GM10266 (cell line): ENCODE measurements at regions not wholly inside any gene's neighbourhood (a gene's known extent, or its start where the extent isn't known, plus 50 kb on each side); places are given as distances from the start of the nearest gene placed in this dataset.

Experiments
- DNase-seq: peaks from one replicate; pipeline ENCODE4 v3.0.0; 2012; ENCODE audit errors: extremely low spot score
- TF ChIP-seq, protein P1 (sequence below): IDR thresholded peaks from 2 replicates; pipeline ENCODE4 v1.5.1; 2012; ENCODE audit warnings: mild to moderate bottlenecking, low read depth; ENCODE audit not compliant: control insufficient read depth, insufficient read depth; ENCODE audit errors: missing control alignments

DNA sequence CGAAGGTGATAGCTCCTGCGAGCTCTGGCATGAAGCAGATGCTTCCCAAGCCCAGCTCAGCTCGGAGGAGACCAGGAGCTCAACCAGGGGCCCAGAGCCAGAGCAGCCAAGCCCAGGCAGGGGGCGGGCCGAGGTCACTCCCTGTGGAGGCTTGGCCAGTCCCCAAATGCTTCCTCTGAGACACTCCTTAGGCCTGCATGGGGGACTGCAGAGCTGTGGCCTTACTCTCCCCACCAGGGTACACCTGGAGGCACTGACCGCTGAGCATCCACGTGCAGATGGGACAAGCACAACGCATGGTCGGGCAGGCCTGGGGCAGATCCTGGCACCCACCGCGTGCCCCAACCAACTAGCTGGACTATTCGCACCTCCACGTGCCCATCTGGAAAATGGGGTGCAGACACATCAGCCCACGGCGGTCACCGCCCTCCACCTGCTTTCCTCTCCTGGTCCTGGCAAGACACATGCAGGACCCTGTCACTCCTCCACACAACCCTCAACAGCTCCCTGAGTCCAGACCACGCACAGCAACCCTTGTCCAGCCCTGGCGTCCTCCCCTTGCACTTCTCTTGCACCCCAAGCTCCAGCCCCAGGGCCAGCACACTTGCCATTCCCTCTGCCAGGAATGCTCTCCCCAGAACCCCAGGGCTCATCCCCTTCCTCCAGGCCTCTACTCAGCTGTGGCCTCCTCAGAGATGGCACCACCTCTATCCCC lies 164.7 kb upstream of the IQSEC1 start:
- no peak for DNase-seq
- TF ChIP-seq, protein P1, sequence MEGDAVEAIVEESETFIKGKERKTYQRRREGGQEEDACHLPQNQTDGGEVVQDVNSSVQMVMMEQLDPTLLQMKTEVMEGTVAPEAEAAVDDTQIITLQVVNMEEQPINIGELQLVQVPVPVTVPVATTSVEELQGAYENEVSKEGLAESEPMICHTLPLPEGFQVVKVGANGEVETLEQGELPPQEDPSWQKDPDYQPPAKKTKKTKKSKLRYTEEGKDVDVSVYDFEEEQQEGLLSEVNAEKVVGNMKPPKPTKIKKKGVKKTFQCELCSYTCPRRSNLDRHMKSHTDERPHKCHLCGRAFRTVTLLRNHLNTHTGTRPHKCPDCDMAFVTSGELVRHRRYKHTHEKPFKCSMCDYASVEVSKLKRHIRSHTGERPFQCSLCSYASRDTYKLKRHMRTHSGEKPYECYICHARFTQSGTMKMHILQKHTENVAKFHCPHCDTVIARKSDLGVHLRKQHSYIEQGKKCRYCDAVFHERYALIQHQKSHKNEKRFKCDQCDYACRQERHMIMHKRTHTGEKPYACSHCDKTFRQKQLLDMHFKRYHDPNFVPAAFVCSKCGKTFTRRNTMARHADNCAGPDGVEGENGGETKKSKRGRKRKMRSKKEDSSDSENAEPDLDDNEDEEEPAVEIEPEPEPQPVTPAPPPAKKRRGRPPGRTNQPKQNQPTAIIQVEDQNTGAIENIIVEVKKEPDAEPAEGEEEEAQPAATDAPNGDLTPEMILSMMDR, result no peak

DNA sequence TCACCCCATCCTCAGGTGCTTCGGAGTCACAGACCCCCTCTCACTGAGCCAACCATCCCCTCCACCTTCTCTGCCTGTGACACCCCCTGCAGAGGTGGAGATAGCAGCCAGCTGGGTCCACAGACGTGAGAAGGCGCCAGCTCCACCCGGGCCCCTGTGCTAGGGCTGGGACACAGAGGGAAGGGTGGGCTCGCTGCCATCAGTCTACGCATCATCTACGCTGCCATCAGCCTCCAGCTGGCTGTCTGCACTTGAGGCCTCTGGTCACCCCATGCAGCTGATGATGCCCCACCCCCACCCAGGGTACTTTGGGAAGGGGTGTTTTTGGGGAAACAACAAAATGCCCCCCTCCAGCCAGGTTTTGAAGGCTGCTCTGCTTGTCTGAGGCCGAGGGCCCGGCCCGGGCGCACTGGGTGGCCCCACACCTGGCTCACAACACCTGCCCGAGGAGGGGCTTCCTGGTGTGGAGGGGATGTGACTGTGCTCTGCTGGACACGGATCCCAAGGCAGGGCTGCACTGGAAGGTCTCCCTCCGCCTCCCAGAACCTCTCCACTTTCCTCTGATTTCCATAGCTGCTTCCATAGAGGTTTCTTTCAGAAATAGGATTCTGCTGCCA lies 163.4 kb upstream of the IQSEC1 start:
- TF ChIP-seq, protein P1, result no peak
- DNase-seq, result no peak

DNA sequence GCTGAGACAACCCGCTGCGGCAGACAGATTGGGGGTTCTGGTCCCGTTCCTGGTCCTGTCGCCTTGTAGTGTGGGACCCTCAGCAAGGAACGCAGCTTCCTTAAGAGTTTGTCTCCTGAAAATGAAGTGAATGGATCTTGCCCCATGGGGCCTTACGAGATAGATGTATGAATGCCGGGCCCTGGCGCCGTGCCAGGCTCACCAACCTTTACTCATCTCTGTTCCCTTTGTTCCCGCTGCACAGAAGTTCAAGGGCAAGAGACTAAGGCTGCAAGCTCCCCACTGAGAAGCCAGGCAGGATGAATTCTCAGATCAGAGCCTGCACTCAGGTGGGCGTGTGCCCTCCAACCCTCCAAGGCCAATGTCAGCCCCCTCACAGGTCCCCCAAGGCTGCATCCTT lies 162.7 kb upstream of the IQSEC1 start:
- no peak for DNase-seq
- TF ChIP-seq, protein P1, result no peak

DNA sequence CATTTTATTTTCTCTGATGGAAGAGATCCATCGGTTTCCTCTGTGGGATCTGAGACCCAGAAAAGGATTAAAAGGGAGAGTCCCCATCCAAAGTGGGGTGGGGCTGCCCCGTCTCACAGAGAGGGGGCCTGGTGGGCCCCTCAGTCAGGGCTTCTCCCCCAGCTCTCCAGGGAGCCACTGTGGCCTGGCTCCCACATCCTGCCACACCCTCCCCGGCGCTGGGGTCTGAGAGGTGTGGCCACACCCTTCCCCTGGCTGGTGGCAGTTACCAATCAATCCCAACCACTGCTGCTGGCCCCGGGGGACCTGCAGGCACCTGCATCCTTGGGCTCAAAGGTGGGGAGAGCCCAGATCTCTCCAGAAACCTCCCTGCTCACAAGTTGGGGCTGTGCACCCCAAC lies 161.8 kb upstream of the IQSEC1 start:
- TF ChIP-seq, protein P1, result no peak
- no peak for DNase-seq

DNA sequence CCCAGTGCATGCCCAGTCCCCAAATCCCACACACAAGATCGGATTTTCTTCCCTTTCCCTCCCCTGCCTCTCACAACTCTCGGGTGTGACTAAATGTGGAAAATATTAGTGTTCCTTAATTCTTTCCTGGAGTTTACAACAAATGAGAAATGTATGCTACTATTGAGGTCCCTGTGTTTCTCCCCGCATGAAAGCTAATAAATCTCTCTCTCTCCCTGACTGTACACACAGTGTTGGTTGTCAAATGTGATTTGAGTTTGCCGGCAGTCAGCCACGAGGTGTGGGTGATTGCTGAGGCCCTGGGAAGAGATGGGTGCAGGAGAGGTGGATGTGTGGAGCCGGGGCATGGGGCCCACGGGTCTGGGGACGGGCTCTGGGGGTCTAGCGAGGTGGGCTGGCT lies 161.4 kb upstream of the IQSEC1 start:
- TF ChIP-seq, protein P1, result no peak
- DNase-seq, result no peak

DNA sequence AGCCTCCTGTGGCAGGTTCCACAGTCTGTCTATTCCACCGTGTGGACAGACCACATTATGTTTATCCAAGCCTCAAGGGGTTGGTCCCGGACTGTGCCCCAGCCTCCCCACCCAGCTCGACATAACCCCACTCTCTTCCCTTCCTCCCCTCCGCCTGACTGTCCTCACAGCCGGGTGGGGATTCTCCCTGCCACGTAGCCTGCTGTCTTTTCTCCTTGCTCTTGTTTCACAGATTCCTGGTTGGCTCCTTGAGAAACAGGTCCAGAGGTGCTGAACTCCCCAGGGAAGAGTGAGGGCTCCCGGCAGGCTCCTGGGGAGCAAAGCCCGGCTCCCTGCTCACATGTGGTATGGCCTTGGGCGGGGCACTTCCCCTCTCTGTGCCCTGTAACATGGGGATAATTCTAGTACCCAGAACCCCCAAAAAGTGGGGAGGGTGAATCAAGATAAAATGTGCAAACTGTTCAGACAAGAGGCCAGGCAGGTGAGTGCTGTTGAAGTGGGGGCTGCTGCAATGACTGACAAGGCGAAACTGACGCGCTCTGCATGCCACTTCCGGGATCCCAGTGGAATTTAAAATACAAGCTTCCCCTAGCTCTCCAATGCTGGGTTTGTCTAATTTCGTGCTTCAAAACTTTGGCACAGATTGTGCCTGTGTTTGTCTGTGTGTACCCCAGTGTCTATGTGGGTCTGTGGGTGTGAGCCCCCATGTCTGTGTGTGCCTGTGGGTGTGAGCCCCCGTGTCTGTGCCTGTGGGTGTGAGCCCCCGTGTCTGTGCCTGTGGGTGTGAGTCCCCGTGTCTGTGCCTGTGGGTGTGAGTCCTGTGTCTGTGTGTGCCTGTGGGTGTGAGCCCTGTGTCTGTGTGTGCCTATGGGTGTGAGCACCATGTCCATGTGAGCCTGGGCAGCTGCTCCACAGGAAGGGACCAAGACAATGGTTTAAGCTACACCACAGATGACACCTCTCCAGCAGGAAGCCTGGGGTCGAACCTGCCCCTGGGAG lies 160.6 kb upstream of the IQSEC1 start:
- TF ChIP-seq, protein P1, result no peak
- no peak for DNase-seq
